HG03097 (cell line): ENCODE measurements at regions not wholly inside any gene's neighbourhood (a gene's known extent, or its start where the extent isn't known, plus 50 kb on each side); places are given as distances from the start of the nearest gene placed in this dataset.

Experiments
- ATAC-seq: cut with Tn5 transposase; IDR thresholded peaks from one replicate; pipeline ENCODE4 v1.9.1; 2021; ENCODE audit not compliant: unreplicated experiment, low FRiP score

- no peak for ATAC-seq
These were observed 244.3 kb upstream of the PHYHIPL start for GRCh38 chr10:58932126-58932525.

- ATAC-seq, result no peak
These were observed 243.7 kb upstream of the PHYHIPL start for GRCh38 chr10:58932577-58933314.

- no peak for ATAC-seq
These were observed 240.1 kb upstream of the PHYHIPL start for GRCh38 chr10:58936364-58936763.

GRCh38 chr10:58937423-58937822 lies 239.0 kb upstream of the PHYHIPL start:
- no peak for ATAC-seq

- ATAC-seq, result no peak
These were observed 233.7 kb upstream of the PHYHIPL start for GRCh38 chr10:58942724-58943123.

- ATAC-seq, result no peak
These were observed 233.1 kb upstream of the PHYHIPL start for GRCh38 chr10:58943256-58943890.

GRCh38 chr10:58943960-58944359 lies 232.5 kb upstream of the PHYHIPL start:
- no peak for ATAC-seq

GRCh38 chr10:58948303-58948702 lies 228.1 kb upstream of the PHYHIPL start:
- ATAC-seq, result no peak

- no peak for ATAC-seq
These were observed 225.8 kb upstream of the PHYHIPL start for GRCh38 chr10:58950618-58951017.

GRCh38 chr10:58951087-58951486 lies 225.4 kb upstream of the PHYHIPL start:
- ATAC-seq, result no peak

- no peak for ATAC-seq
These were observed 224.7 kb upstream of the PHYHIPL start for GRCh38 chr10:58951746-58952145.

GRCh38 chr10:58952162-58952601 lies 224.3 kb upstream of the PHYHIPL start:
- ATAC-seq, result no peak

- ATAC-seq, result peak; percentile 77
These were observed 223.5 kb upstream of the PHYHIPL start for GRCh38 chr10:58952747-58953466.

GRCh38 chr10:58954178-58954577 lies 222.3 kb upstream of the PHYHIPL start:
- no peak for ATAC-seq

GRCh38 chr10:58955615-58956014 lies 220.8 kb upstream of the PHYHIPL start:
- no peak for ATAC-seq

GRCh38 chr10:58956926-58957325 lies 219.5 kb upstream of the PHYHIPL start:
- no peak for ATAC-seq

- ATAC-seq, result no peak
These were observed 218.9 kb upstream of the PHYHIPL start for GRCh38 chr10:58957517-58957916.

- no peak for ATAC-seq
These were observed 213.3 kb upstream of the PHYHIPL start for GRCh38 chr10:58963101-58963534.

- no peak for ATAC-seq
These were observed 212.7 kb upstream of the PHYHIPL start for GRCh38 chr10:58963723-58964124.

GRCh38 chr10:58965855-58966254 lies 210.6 kb upstream of the PHYHIPL start:
- ATAC-seq, result no peak

GRCh38 chr10:58967551-58968388 lies 208.7 kb upstream of the PHYHIPL start:
- no peak for ATAC-seq
